Testis (tissue), 2 donors: ENCODE measurements at regions not wholly inside any gene's neighbourhood (a gene's known extent, or its start where the extent isn't known, plus 50 kb on each side); places are given as distances from the start of the nearest gene placed in this dataset.

ENCODE experiments used
- DNase-seq: peaks from one replicate; pipeline ENCODE4 v3.0.0-alpha.2; 2019
- H3K27ac ChIP-seq, 2 donors: fragments of 200-600 bp; sonication (generic); one replicate each; pipeline ENCODE4 v1.5.1; 2019
- H3K27me3 ChIP-seq: fragments of 200-600 bp; sonication (generic); one replicate; pipeline ENCODE4 v1.5.1; 2019
- H3K36me3 ChIP-seq: fragments of 200-600 bp; sonication (generic); one replicate; pipeline ENCODE4 v1.5.1; 2017; ENCODE audit warnings: low read depth; ENCODE audit errors: missing control alignments
- H3K4me1 ChIP-seq: fragments of 200-600 bp; sonication (generic); one replicate; pipeline ENCODE4 v1.5.1; 2019
- H3K4me3 ChIP-seq, 2 donors: fragments of 200-600 bp; sonication (generic); one replicate each; pipeline ENCODE4 v1.5.1; 2017 to 2019
- H3K9me3 ChIP-seq: fragments of 200-600 bp; sonication (generic); one replicate; pipeline ENCODE4 v1.5.1; 2017
- POLR2A ChIP-seq: fragments of 450-650 bp; IDR thresholded peaks from one replicate; pipeline ENCODE4 v1.6.1; 2017; ENCODE audit warnings: antibody characterized with exemption, mild to moderate bottlenecking, moderate library complexity
- WGBS, 2 donors: methylation state at CpG; one replicate each; pipeline ENCODE4 v1.1.5; 2018; 5-methylcytosine and 5-hydroxymethylcytosine counted together
- intact Hi-C: fragments of 100-400 bp; cut with DNase I; formaldehyde crosslinking; loops from one replicate; pipeline ENCODE4 v1.15.1; 2023; ENCODE audit warnings: low total_unique reads
- TF ChIP-seq, protein P1 (sequence below), 3 experiments: fragments of 450-650 bp in 2 of 3; fragments of 200-600 bp in 1 of 3; sonication (generic) in 1 of 3; IDR thresholded peaks; one replicate each; pipeline ENCODE4 v1.5.1; 2016 to 2019; ENCODE audit warnings: antibody characterized with exemption in 3 of 3, mild to moderate bottlenecking in 2 of 3, moderate library complexity in 1 of 3

DNA sequence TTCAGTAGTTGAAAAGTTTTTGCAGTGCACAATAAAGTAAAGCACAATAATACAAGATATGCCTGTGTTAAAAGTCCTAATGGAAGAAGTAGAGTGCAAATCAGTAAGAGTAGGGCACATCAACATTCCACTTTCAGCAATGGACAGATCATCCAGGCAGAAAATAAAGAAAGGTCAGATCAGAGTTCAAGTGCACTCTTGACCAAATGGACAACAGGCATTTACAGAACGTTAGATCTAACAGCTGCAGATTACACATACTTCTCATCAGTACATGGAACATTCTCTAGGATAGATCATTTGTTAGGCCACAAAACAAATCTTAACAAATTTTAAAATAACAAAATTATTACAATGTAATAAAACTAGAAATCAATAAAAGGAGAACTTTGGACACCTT, 1373.5 kb upstream of the PABPC4L start:
- intact Hi-C loops: no loop called here
- Histone ChIP-seq H3K27ac (no peak overlapping the region), H3K4me3 (no peak overlapping the region), H3K36me3 (no peaks in the 10 kb centered on the region), H3K4me1 (no peaks in the 10 kb centered on the region), H3K9me3 (no peaks in the 10 kb centered on the region), H3K27me3 (no peaks in the 10 kb centered on the region)
- WGBS, 2 donors: 27 to 44% methylated on average over 1 of the region's 1 CpG
- TF ChIP-seq, protein P1, sequence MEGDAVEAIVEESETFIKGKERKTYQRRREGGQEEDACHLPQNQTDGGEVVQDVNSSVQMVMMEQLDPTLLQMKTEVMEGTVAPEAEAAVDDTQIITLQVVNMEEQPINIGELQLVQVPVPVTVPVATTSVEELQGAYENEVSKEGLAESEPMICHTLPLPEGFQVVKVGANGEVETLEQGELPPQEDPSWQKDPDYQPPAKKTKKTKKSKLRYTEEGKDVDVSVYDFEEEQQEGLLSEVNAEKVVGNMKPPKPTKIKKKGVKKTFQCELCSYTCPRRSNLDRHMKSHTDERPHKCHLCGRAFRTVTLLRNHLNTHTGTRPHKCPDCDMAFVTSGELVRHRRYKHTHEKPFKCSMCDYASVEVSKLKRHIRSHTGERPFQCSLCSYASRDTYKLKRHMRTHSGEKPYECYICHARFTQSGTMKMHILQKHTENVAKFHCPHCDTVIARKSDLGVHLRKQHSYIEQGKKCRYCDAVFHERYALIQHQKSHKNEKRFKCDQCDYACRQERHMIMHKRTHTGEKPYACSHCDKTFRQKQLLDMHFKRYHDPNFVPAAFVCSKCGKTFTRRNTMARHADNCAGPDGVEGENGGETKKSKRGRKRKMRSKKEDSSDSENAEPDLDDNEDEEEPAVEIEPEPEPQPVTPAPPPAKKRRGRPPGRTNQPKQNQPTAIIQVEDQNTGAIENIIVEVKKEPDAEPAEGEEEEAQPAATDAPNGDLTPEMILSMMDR (IDR thresholded peaks at IDR 0.05): no peak
- TF ChIP-seq POLR2A: no peak
- no peak for DNase-seq

DNA sequence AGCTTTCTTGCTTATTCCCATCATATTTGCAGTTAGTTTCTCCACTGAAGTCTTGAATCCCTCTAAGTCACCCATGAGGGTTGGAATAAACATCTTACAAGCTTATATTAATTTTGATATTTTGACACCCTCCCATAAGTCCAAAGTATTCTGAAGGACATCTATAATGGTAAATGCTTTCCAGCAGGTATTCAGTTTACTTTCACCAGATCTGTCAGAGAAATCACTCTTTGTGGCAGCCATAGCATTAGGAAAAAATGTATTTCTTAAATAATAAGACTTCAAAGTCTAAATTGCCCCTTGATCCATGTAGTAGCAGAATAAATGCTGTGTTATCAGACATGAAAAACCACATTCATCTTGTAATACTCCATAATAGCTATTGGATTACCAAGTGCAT, 1371.7 kb upstream of the PABPC4L start:
- no peak for TF ChIP-seq POLR2A
- TF ChIP-seq, protein P1 (IDR thresholded peaks at IDR 0.05): no peak
- Histone ChIP-seq H3K27me3 (no peaks in the 10 kb centered on the region), H3K36me3 (no peaks in the 10 kb centered on the region), H3K4me1 (no peaks in the 10 kb centered on the region), H3K27ac (no peak overlapping the region), H3K4me3 (no peak overlapping the region), H3K9me3 (no peaks in the 10 kb centered on the region)
- DNase-seq: no peak
- intact Hi-C loops: no loop called here

DNA sequence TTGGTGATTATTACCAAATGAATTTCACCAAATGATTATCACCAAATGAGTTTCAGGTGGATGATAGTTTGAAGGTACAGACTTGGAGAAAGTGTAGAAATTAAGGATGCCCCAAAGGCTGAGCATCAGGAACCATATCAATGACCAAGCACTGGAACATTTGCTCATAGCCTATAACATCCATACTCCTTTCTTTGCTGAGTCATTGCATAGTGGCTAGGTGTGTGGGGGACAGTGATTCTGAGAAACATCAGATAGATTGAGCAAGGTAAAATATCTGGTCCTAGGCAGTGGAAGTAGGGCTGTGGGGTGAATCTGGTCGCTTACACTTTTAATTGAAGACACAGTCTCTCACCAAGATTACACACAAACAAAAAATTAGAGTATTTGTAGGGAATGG, 1362.5 kb upstream of the PABPC4L start:
- TF ChIP-seq, protein P1 (IDR thresholded peaks at IDR 0.05): no peak
- TF ChIP-seq POLR2A: no peak
- Histone ChIP-seq H3K36me3 (no peaks in the 10 kb centered on the region), H3K27ac (no peak overlapping the region), H3K9me3 (no peaks in the 10 kb centered on the region), H3K4me1 (no peaks in the 10 kb centered on the region), H3K27me3 (no peaks in the 10 kb centered on the region), H3K4me3 (no peak overlapping the region)
- WGBS, 2 donors: 74 to 88% methylated on average over 1 of the region's 1 CpG
- intact Hi-C loops: no loop called here
- DNase-seq: no peak

DNA sequence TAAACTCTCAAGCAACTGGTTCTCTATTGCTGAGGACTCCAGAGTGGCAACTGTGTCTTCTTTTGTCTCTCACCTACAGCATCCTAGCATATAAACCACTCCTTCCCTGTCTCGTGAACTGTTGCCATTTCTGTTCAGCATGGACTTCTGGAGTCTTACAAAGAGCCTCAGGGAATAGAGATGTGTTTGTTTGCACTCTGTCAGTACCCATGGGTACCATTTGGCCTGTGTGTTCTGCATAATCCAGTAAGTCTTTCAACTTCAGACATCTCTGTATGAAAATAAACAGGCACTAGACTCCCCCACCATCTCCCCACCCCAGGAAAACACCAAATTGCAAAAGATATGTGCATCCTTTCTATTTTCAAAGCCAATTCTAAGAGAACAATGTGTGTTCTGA, 1351.6 kb upstream of the PABPC4L start:
- no peak for DNase-seq
- Histone ChIP-seq H3K27ac (no peak overlapping the region), H3K4me1 (no peaks in the 10 kb centered on the region), H3K27me3 (no peaks in the 10 kb centered on the region), H3K9me3 (no peaks in the 10 kb centered on the region), H3K4me3 (no peak overlapping the region), H3K36me3 (no peaks in the 10 kb centered on the region)
- TF ChIP-seq POLR2A: no peak
- TF ChIP-seq, protein P1 (IDR thresholded peaks at IDR 0.05): no peak
- intact Hi-C loops: no loop called here
- WGBS, 2 donors: 41 to 68% methylated on average over 1 of the region's 1 CpG

DNA sequence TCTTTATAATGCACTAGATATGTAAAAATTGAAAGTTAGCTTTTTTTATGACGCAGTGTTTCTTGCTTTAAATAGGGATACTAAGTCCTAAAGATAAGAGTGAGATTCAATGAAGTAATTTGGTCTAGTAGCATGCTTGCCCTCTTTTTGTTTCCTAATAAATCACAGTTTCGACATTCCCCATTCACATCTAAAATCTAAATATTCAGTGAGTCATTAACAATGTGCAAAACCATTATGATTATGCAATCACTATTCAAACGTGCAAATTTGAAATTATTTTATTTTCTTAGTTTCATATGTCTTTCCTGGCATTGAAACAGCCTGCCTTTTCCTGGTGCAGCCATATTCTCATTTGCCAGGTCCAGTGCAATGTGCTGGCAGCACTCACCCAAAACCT, 1350.5 kb upstream of the PABPC4L start:
- 73 to 81% methylated on average over 3 of the region's 3 CpGs for WGBS, 2 donors
- no peaks in the 10 kb centered on the region for H3K4me1 ChIP-seq
- H3K27me3 ChIP-seq: no peaks in the 10 kb centered on the region
- no peaks in the 10 kb centered on the region for H3K36me3 ChIP-seq
- no peak for DNase-seq
- intact Hi-C loops: no loop called here
- H3K27ac ChIP-seq: no peak overlapping the region
- H3K4me3 ChIP-seq: no peak overlapping the region
- H3K9me3 ChIP-seq: no peaks in the 10 kb centered on the region
- TF ChIP-seq, protein P1 (IDR thresholded peaks at IDR 0.05): no peak
- TF ChIP-seq POLR2A: no peak
